ENCODE measurements at regions not wholly inside any gene's neighbourhood (a gene's known extent, or its start where the extent isn't known, plus 50 kb on each side); places are given as distances from the start of the nearest gene placed in this dataset.
"Not testable (repeated sequence)": the region's sequence is repeated elsewhere in the genome, so short reads cannot be mapped to it uniquely, and the experiment has no call there.

GRCh38 chr4:84324303-84325245 is 174.5 kb downstream of the NKX6-1 start:
- DNase-seq: peak; percentile 31
- H3K4me1 Mint-ChIP-seq (ENCODE audit: low read depth, unreplicated experiment): peaks cover 24% of the 10 kb centered on the region
- H3K27me3 Mint-ChIP-seq (ENCODE audit: unreplicated experiment): peaks cover 8% of the 10 kb centered on the region
- peak overlapping the region; percentile 92 for H3K27ac Mint-ChIP-seq (ENCODE audit: unreplicated experiment)
- peaks cover 12% of the 10 kb centered on the region for H3K9me3 Mint-ChIP-seq (ENCODE audit: unreplicated experiment)
- no peak for TF ChIP-seq CTCF (IDR thresholded peaks at IDR 0.05; ENCODE audit: partially characterized antibody, unreplicated experiment)
- no peaks in the 10 kb centered on the region for H3K36me3 Mint-ChIP-seq (ENCODE audit: unreplicated experiment)
- H3K4me3 Mint-ChIP-seq (ENCODE audit: unreplicated experiment): peak overlapping the region; percentile 68

GRCh38 chr4:84319124-84319523 is 180.0 kb downstream of the NKX6-1 start:
- DNase-seq: no peak
- H3K27me3 Mint-ChIP-seq (ENCODE audit: unreplicated experiment): peaks cover under 1% of the 10 kb centered on the region
- H3K4me3 Mint-ChIP-seq (ENCODE audit: unreplicated experiment): no peak overlapping the region
- peaks cover 7% of the 10 kb centered on the region for H3K4me1 Mint-ChIP-seq (ENCODE audit: low read depth, unreplicated experiment)
- H3K27ac Mint-ChIP-seq (ENCODE audit: unreplicated experiment): no peak overlapping the region
- H3K36me3 Mint-ChIP-seq (ENCODE audit: unreplicated experiment): no peaks in the 10 kb centered on the region
- H3K9me3 Mint-ChIP-seq (ENCODE audit: unreplicated experiment): peaks cover under 1% of the 10 kb centered on the region
- no peak for TF ChIP-seq CTCF (IDR thresholded peaks at IDR 0.05; ENCODE audit: partially characterized antibody, unreplicated experiment)

GRCh38 chr4:84317513-84317912 is 181.6 kb downstream of the NKX6-1 start:
- H3K36me3 Mint-ChIP-seq (ENCODE audit: unreplicated experiment): no peaks in the 10 kb centered on the region
- no peak overlapping the region for H3K27ac Mint-ChIP-seq (ENCODE audit: unreplicated experiment)
- no peak for TF ChIP-seq CTCF (IDR thresholded peaks at IDR 0.05; ENCODE audit: partially characterized antibody, unreplicated experiment)
- H3K27me3 Mint-ChIP-seq (ENCODE audit: unreplicated experiment): no peaks in the 10 kb centered on the region
- no peak overlapping the region for H3K4me3 Mint-ChIP-seq (ENCODE audit: unreplicated experiment)
- no peak for DNase-seq
- no peaks in the 10 kb centered on the region for H3K4me1 Mint-ChIP-seq (ENCODE audit: low read depth, unreplicated experiment)
- no peaks in the 10 kb centered on the region for H3K9me3 Mint-ChIP-seq (ENCODE audit: unreplicated experiment)

GRCh38 chr4:84312426-84313012 is 186.6 kb downstream of the NKX6-1 start:
- H3K4me3 Mint-ChIP-seq (ENCODE audit: unreplicated experiment): no peak overlapping the region
- no peak overlapping the region for H3K27ac Mint-ChIP-seq (ENCODE audit: unreplicated experiment)
- no peaks in the 10 kb centered on the region for H3K27me3 Mint-ChIP-seq (ENCODE audit: unreplicated experiment)
- no peak for TF ChIP-seq CTCF (IDR thresholded peaks at IDR 0.05; ENCODE audit: partially characterized antibody, unreplicated experiment)
- H3K9me3 Mint-ChIP-seq (ENCODE audit: unreplicated experiment): no peaks in the 10 kb centered on the region
- peaks cover 2% of the 10 kb centered on the region for H3K4me1 Mint-ChIP-seq (ENCODE audit: low read depth, unreplicated experiment)
- no peak for DNase-seq
- no peaks in the 10 kb centered on the region for H3K36me3 Mint-ChIP-seq (ENCODE audit: unreplicated experiment)

- no peak for TF ChIP-seq CTCF (IDR thresholded peaks at IDR 0.05; ENCODE audit: partially characterized antibody, unreplicated experiment)
- Mint-ChIP-seq H3K4me1 (ENCODE audit: low read depth, unreplicated experiment) (peaks cover 2% of the 10 kb centered on the region), H3K4me3 (ENCODE audit: unreplicated experiment) (no peak overlapping the region), H3K9me3 (ENCODE audit: unreplicated experiment) (no peaks in the 10 kb centered on the region), H3K27ac (ENCODE audit: unreplicated experiment) (no peak overlapping the region), H3K36me3 (ENCODE audit: unreplicated experiment) (no peaks in the 10 kb centered on the region), H3K27me3 (ENCODE audit: unreplicated experiment) (no peaks in the 10 kb centered on the region)
- no peak for DNase-seq
These were observed 189.9 kb downstream of the NKX6-1 start for GRCh38 chr4:84309191-84309590.

GRCh38 chr4:84298719-84299254 is 200.3 kb downstream of the NKX6-1 start:
- Mint-ChIP-seq H3K27ac (ENCODE audit: unreplicated experiment) (peak overlapping the region; percentile 83), H3K4me3 (ENCODE audit: unreplicated experiment) (peak overlapping the region; percentile 52)
- H3K27me3 Mint-ChIP-seq (ENCODE audit: unreplicated experiment); H3K36me3 Mint-ChIP-seq (ENCODE audit: unreplicated experiment); DNase-seq; H3K4me1 Mint-ChIP-seq (ENCODE audit: low read depth, unreplicated experiment); H3K9me3 Mint-ChIP-seq (ENCODE audit: unreplicated experiment): not testable (repeated sequence)
